ENCODE measurements at regions not wholly inside any gene's neighbourhood (a gene's known extent, or its start where the extent isn't known, plus 50 kb on each side); places are given as distances from the start of the nearest gene placed in this dataset.

GRCh38 chr5:124976086-124976485 is 229.6 kb upstream of the ZNF608 start:
- ChIA-PET CTCF (no interaction called here), POLR2A (no interaction called here)
- intact Hi-C loops (cut with micrococcal nuclease; ENCODE audit: unreplicated experiment): no loop called here

GRCh38 chr5:124979251-124979650 is 232.8 kb upstream of the ZNF608 start:
- Histone ChIP-seq H3K36me3 (ENCODE audit: control insufficient read depth, insufficient read depth, low read length) (no peaks in the 10 kb centered on the region), H3K9me3 (ENCODE audit: control insufficient read depth, insufficient read depth, low read depth, low read length) (no peaks in the 10 kb centered on the region), H3K27ac (ENCODE audit: low read length) (peak overlapping the region; percentile 5; the same call in 1 of the 2 replicates), H3K27me3 (ENCODE audit: control insufficient read depth, insufficient read depth, low read length) (no peaks in the 10 kb centered on the region), H3K4me1 (ENCODE audit: control insufficient read depth, insufficient read depth, low read length) (peaks cover 6% of the 10 kb centered on the region; the same call in 1 of the 2 replicates), H3K4me3 (ENCODE audit: low read depth in 2 of 2, low read length in 2 of 2) (no peak overlapping the region)
- in situ Hi-C loops (cut with HindIII; ENCODE audit: low pct_unique_long_range_greater_than_20kb, low sequenced_read_pairs): no loop called here
- intact Hi-C loops (cut with micrococcal nuclease; ENCODE audit: unreplicated experiment): no loop called here
- DNase-seq (ENCODE audit: low read depth, low spot score) (no peak), ATAC-seq (no peak)
- TF ChIP-seq SIN3A (IDR thresholded peaks at IDR 0.05; ENCODE audit: borderline replicate concordance, insufficient read depth, low read depth, low read length) (no peak), REST (IDR thresholded peaks at IDR 0.05; ENCODE audit: insufficient read depth in 1 of 2, low read depth in 2 of 2, low read length in 1 of 2) (no peak), TCF7L2 (IDR thresholded peaks at IDR 0.05; ENCODE audit: low read depth, low read length) (no peak), CTCF (IDR thresholded peaks at IDR 0.05) (no peak), POLR2AphosphoS5 (IDR thresholded peaks at IDR 0.05; ENCODE audit: low read depth, low read length) (no peak)
- POLR2A ChIA-PET: interaction anchor here (0.6 kb wide), 1 partner anchor 618 kb away, joined by 3 read pairs; no protein-coding TSS in a partner anchor
- BruUV-seq (replicated peaks): no TSS peak
- CTCF ChIA-PET: no interaction called here

More at GRCh38 chr5:124976086-124976485, 229.6 kb upstream of the ZNF608 start:
- in situ Hi-C loops (cut with HindIII; ENCODE audit: low pct_unique_long_range_greater_than_20kb, low sequenced_read_pairs): no loop called here
- Histone ChIP-seq H3K27ac (ENCODE audit: low read length) (no peak overlapping the region), H3K36me3 (ENCODE audit: control insufficient read depth, insufficient read depth, low read length) (no peaks in the 10 kb centered on the region), H3K4me3 (ENCODE audit: low read depth in 2 of 2, low read length in 2 of 2) (no peak overlapping the region), H3K9me3 (ENCODE audit: control insufficient read depth, insufficient read depth, low read depth, low read length) (no peaks in the 10 kb centered on the region), H3K27me3 (ENCODE audit: control insufficient read depth, insufficient read depth, low read length) (no peaks in the 10 kb centered on the region), H3K4me1 (ENCODE audit: control insufficient read depth, insufficient read depth, low read length) (peaks cover 6% of the 10 kb centered on the region; the same call in 1 of the 2 replicates)
- ATAC-seq (no peak), DNase-seq (ENCODE audit: low read depth, low spot score) (no peak)
- no peak for TF ChIP-seq POLR2AphosphoS5 (IDR thresholded peaks at IDR 0.05; ENCODE audit: low read depth, low read length)
- no peak for TF ChIP-seq REST (IDR thresholded peaks at IDR 0.05; ENCODE audit: insufficient read depth in 1 of 2, low read depth in 2 of 2, low read length in 1 of 2)
- no peak for TF ChIP-seq SIN3A (IDR thresholded peaks at IDR 0.05; ENCODE audit: borderline replicate concordance, insufficient read depth, low read depth, low read length)
- TF ChIP-seq CTCF (IDR thresholded peaks at IDR 0.05): no peak
- TF ChIP-seq TCF7L2 (IDR thresholded peaks at IDR 0.05; ENCODE audit: low read depth, low read length): no peak
- BruUV-seq (replicated peaks): no TSS peak
